ENCODE measurements at regions not wholly inside any gene's neighbourhood (a gene's known extent, or its start where the extent isn't known, plus 50 kb on each side); places are given as distances from the start of the nearest gene placed in this dataset.

DNA sequence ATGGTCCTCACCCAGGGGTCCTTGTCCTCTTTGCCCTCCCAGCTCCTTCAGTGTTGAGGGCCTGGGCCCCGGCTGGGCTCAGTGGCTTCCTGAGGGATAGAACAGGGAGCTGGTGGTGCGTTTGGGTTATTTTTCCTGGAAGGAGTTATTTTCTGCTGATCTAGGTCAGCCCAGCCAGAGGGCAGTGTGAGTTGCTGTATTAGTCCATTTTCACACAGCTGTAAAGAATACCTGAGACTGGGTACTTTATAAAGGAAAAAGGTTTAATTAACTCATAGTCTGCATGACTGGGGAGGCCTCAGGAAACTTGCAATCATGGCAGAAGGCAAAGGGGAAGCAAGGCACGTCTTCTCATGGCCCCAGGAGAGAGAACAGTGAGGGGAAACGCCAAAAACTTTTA, 122.4 kb upstream of the PCBD1 start:
- TF ChIP-seq, protein P1, sequence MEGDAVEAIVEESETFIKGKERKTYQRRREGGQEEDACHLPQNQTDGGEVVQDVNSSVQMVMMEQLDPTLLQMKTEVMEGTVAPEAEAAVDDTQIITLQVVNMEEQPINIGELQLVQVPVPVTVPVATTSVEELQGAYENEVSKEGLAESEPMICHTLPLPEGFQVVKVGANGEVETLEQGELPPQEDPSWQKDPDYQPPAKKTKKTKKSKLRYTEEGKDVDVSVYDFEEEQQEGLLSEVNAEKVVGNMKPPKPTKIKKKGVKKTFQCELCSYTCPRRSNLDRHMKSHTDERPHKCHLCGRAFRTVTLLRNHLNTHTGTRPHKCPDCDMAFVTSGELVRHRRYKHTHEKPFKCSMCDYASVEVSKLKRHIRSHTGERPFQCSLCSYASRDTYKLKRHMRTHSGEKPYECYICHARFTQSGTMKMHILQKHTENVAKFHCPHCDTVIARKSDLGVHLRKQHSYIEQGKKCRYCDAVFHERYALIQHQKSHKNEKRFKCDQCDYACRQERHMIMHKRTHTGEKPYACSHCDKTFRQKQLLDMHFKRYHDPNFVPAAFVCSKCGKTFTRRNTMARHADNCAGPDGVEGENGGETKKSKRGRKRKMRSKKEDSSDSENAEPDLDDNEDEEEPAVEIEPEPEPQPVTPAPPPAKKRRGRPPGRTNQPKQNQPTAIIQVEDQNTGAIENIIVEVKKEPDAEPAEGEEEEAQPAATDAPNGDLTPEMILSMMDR (IDR thresholded peaks at IDR 0.05) = no peak
- TF ChIP-seq EP300 (IDR thresholded peaks at IDR 0.05) (no peak), POLR2A (IDR thresholded peaks at IDR 0.05) (no peak), POLR2AphosphoS5 (IDR thresholded peaks at IDR 0.05) (no peak)

Measured in upper lobe of left lung (tissue), 4 donors.